GM19372 (cell line): ENCODE measurements at regions not wholly inside any gene's neighbourhood (a gene's known extent, or its start where the extent isn't known, plus 50 kb on each side); places are given as distances from the start of the nearest gene placed in this dataset.

Experiments used
- ATAC-seq: cut with Tn5 transposase; IDR thresholded peaks from one replicate; pipeline ENCODE4 v1.9.1; 2021; ENCODE audit warnings: mild to moderate bottlenecking, low read depth, moderate library complexity; ENCODE audit not compliant: unreplicated experiment

DNA sequence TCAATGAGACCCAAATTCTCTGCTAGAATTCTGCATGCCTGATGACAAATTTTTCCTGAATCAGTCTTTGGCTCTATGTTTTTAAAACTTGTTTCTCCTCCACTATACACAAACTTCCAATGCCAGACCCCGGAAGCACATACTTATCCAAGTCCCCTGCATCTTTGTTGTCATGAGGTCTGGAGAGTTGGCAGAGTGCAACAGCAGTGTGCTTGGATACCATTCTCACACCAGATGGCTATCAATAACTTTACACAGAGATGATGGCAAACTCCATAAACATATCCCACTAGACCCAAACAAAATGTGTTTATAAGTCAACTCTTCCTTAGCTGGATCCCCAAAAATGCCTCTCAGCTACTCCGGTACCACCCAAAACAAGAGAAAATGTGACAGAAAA, 337.7 kb upstream of the TRPC7 start:
- ATAC-seq = no peak

DNA sequence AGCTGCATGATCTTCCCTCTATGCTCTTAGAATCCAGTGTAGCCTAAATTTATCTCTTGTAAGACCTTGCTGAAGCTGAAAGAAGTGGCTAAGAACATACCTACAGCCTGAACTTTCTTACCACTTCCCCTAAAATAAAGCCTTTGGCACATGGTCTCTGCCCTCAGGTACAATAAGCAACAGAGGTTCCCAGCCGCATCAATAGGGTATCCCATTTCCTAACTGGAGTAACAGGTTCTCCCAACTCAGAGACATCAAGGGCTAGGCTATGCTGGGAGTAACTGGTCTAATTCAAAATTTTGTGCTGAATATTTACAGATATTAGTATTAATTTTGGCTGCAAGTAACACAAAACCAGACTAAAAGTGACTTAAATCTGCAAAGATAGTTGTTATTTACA, 335.8 kb upstream of the TRPC7 start:
- ATAC-seq = no peak

DNA sequence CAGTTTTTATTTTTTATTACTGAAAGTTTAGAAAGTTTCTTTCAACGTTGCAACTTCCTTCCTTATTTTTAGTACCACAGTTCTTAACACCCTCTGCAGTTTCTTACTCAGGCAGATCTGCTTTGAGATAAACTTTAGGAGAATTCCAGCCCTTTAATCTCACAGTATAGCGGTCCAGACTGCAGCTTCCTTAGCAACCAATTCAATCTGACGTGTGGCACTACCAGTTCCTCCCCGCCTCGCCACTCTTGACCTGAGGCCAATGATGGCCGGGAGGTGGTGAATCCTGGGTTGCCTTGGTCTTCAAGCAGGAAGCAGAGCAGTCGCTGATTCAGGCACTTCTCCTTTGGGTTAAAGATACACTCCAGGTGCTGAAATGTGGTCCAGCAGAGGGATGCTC, 334.3 kb upstream of the TRPC7 start:
- ATAC-seq = no peak

DNA sequence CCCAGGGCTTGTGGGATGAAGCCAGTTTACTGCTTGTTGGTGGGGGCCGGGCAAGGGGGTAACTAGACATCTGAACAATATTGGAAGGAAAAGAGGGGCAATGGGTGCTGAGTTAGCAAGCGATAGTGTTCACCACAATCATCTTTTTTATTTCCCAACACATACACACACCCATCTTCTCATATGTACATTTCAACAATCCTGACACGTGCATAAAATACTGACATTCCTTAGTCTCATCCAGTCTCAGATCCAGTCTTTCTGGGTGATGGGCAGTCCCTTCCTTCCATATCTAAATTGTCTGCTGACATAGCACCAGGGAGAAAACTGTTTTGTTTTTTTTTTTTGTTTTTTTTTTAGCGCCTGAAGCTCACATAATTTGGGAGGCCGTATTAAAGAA, 333.6 kb upstream of the TRPC7 start:
- ATAC-seq = no peak

DNA sequence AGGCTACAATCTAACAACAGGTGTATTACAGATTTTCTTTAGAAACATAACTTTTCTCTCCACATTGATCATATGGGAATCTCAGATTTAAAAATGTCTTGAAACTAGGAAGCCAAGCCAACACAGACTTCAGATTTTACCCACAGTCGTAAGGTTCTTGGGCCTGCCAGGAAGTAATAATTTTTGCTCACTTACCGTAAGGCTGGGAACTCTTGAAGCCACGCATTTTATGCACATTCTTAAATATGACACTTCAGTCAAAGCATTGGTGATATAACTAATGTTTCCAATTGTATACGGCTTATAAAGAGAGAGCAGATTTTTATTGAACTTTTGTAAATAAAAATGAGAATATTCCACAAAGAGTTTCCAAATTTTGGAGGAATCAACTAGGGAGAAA, 328.9 kb upstream of the TRPC7 start:
- ATAC-seq = no peak

DNA sequence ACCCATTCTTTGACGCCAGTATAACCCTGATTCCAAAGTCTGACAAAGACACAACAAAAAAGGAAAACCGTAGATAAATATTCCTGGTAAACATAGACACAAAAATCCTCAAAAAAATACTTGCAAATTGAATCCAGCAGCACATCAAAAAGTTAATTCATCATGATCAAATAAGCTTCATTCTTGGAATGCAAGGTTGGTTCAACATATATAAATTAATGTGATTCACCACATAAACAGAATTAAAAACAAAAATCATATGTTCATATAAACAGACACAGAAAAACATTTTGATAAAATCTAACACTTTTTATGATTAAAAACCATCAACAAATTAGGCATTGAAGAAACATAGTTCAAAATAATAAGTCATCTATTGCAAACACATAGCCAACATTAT, 324.2 kb upstream of the TRPC7 start:
- ATAC-seq = no peak

DNA sequence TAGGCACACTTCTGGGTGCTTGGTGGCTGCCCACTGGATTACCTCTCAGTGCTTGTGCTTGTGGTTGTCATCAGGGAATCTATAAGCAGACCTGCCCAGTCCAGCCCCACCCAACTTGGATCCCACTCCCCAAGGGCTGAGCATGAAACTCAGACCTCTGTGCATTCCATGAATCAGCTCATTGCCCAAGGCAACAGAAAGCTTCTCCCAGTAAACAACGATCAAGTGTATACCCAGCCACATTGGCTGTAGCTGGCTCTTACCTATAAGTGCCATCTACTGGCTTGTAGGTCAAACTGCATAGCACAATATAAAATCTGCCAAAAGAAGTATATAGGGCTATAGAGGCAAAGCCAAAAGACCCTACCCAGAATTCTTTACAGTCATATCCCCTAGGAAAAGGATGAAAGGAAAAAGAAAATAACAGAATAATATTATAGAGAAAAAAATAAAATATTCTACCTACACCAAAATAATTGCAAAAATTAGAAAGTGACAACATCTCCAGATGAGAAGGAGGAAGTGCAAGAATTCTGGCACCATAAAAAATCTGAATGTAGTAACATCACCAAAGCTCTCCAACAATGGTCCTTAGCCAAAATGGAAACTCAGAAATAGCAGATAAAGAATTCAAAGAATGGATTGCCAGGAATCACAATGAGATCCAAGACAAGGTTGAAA, 321.0 kb upstream of the TRPC7 start:
- ATAC-seq = no peak

DNA sequence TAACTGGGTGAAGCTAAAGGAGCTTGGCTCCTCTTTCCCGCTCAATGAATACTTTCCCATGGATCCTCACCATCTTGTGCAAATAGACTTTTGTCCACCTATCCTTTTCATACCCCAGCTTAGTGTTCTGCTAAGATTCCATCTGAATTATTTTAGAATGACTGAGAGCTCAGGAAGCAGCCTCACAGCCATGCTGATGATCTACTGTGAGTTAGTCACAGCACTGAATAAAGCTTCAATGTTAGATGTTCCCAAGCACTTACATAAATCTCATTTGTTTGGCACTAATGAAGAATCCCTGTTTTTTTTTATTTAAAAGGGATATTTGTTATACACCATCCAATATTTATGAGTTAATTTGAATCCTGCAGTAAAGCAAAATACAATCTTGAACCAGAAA, 317.6 kb upstream of the TRPC7 start:
- ATAC-seq = no peak

DNA sequence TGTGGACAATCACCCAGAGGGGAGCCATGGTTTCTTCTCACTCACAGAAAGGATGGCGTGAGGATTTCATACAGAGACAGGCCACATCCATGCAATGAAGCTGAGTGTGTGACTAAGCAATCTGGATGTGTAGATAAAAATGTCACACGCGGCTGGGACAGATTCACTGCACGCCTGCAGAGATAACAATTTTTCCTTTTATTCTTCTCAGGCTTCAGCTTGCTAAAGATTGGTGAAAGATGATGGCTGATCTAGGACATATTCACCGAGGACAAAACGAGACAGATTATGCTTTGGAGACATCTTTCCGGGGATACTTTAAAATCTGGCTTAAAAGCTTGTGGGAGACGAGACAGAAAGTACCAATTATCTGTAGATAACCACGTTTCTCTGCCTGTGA, 313.9 kb upstream of the TRPC7 start:
- ATAC-seq = no peak

DNA sequence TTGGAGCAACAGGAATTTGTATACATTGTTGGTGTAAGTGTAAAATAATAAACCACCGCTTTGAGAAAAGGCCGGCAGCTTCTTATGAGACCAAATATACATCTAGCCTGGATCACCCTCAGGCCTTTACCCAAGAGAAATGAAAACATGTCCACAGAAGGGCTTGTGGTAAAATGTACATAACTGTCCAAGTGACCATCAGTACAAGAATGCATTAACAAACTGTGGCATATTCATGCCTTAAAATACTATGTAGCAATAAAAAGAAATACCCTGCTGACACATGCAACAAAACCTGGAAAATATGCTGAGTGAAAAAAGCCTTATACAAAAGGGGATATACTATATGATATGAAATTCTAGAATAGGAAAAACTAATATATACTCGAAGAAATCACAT, 311.9 kb upstream of the TRPC7 start:
- no peak for ATAC-seq

DNA sequence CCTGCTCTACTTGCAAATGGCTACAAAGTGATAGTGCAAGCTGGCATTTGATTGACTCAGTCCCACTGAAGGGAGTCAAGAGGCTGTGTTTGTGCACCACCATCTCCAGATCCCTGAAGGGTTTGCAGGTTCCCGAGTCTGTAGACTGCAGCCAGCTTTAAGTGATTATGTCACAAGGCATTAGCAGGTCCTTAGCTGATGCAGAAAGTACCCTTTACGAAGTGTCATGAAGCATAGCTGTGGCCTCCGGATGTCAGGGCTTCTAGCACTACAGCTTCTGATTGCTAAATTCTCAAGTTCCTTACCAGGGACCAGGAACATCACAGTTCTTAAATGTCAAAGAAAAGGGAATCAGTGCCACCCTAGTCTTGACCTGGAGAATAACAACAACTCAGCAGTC, 311.3 kb upstream of the TRPC7 start:
- no peak for ATAC-seq

DNA sequence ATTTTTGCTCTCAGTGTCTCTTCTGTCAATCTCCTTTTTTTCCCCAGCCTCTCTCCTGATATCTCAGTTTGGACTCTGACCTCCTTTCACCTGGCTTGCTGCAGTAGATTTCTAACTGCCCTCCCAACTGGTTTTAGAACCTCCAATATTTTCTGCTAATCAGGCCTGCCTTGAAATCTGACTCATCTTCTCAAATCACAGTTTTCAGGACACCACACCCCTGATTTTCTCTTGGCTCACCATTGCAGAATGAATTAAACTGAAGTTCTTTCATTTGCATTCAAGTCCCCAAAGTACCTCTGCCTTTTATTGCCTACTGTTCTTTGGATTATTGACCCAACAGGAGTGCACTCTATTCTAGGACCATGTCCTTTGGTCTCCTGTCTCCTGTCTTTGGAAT, 310.4 kb upstream of the TRPC7 start:
- no peak for ATAC-seq

DNA sequence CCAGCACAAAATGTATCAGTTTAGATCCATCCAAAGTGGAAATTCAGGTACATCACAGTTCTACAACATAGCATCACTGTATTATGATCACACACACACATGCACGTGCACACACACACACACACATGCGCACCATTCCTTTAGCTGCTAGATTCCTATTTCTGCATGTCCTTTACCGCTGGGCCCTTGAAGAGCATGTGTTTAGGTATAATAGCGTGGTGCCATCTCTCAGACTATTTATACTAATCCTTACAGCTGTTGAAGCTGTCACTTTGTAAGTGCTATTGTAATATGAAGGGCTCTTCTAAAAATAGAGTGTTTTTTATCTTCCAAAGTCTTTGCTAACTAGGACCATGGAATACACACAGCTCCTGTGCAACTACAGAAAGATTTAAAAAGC, 308.8 kb upstream of the TRPC7 start:
- ATAC-seq = no peak

DNA sequence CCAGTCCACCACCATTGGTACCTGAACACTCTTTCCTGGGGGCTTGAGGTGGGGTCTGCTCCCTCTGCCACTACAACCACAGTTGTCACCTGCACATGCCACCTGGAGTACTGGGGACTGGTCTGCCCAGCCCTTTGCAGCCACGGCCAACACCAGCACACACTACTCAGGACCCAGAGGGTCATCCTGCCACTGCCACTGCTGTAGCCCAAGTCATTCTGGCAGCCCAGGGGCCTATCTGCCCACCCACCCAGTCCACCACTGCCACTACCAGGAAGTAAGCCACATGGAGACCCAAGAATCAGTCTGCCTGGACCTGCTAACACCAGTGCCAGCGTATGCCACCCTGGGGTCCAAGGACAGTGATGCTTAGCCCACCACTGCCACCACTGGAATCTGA, 302.4 kb upstream of the TRPC7 start:
- no peak for ATAC-seq

DNA sequence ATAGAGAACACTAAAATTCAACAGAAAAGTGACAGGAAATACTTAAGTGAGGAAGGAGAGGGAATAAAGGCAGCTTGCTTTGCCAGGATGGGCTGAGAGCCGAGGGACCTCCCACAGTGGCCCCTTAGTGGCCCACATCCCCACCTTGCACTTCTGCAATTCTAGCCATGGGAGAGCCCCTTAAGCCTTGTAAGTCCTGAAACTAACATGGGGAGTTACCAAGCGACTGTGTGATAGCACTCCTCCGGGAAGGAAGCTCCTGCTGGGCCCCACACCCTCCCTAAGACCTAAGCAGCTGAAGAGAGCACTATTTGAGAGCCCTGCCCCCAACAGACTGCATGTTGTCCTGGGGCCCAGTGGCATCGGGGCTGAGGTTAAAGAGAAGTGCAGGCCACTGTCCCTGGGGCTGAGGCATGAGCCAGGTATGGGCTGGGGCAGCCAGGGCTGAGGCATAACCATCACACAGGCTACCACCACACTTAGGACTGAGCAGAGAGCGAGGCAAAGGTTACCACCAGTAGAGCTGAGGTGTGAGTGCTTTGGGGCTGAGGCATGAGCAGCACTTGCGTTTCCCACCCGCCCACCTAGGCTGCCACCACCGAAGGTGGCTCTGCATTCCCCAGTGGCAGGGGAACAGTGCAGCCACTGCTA, 301.8 kb upstream of the TRPC7 start:
- ATAC-seq = no peak

DNA sequence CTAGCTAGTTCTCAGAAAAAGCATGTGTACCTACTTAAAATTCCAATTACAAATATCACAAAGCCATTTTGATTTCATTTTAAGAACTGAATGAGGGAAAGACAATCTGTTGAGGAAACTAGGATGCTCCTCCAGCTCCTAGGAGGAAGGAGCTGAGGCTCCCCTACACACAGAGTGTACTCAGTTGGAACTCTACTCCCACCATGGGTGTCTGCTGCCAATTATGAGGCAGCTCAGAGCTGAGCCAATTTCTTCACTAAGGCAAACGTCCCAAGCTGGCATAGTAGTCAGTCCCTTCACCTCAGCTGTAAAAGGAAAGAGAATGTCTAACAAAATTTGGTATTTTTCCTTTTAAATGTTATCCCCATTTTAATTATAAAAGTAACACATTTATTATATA, 300.0 kb upstream of the TRPC7 start:
- no peak for ATAC-seq

DNA sequence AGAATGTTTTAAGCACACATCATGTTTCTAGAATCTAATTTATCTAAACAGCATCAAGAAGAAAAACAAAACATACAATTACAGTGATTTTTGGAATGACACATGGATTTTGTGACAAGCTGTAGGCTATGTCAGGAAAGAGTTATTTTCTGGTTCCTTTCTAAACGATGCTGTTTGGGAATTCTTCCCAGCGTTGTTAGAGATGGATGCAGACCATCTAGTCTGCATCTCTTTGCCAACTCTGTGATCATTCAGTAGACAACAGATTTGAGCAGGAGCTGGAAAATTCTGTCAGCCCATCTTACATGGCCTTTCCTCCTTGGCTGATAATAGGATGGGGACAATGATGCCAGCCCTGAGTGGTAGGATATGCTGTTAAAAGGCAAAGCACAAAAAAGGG, 295.7 kb upstream of the TRPC7 start:
- ATAC-seq = no peak

DNA sequence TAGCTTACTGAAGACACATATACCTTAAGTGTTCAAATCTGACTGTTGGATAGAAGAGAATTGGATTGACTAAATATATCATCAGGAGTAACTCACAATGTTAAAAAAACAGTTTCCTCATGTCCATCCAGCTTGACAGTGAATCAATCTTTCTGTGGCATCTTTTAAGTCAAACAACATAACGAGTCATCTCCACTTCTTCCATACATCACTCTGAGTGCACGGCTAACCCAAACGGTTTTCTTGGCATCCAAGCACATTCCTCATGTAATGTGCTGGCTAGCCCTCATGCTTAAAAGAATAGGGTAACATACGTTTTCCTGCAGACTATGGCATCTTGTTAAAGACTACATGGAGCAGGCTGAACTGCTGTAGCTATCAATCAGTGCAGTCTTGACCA, 291.5 kb upstream of the TRPC7 start:
- ATAC-seq = no peak

DNA sequence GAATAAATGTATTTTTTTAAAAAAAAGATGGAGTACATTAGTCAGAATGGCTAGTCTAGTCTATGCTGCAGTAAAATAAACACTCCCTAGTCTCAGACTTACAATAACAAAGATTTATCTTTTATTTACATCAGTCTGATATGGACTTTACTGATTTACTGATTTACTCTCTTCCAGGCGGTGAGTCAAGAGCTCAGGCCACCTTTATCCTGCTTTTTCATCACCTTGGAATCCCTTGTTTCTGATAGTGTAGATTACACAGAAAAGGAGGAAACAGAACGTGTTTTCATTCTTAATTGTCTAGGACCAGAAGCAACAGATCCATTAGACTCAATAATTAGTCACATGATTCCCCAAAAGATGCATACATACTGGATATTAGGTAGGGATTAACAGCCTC, 290.1 kb upstream of the TRPC7 start:
- no peak for ATAC-seq

DNA sequence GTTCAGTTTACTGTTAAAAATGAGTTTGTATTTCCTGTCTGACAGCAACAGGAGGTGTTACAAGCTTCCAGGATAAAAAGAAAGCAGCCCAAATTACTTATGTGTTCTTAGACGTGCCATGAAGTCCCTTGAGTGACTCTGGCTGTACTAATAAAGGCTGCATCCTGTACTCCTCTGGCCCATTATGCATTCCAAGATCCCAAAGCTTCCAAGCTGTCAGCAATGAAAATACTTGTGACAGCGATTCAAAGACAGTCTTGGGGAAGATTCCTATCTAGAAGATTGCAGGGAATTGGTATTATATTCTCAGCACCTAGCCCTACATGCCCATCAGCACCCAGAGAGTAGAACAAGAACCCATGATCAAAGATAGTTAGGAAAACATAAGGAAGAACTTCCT, 281.6 kb upstream of the TRPC7 start:
- ATAC-seq = no peak

DNA sequence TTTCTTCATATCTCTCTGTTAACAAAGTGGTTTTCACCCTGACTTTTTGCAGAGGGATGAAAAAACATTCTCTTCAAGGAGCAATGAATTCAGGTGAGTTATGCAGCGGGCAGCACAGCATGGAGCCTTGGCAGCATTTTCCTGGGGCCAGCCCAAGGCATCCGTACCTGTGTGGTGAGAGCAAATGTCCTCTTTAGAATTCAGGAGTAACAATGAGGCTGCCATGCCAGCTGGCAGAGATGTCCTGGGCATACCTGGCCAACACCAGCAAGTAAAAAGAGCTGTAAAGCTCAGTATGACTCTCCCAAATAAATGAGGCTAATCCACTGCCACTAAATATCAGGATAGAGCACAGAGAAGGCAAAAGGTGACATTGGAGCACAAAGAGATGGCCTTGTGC, 277.6 kb upstream of the TRPC7 start:
- no peak for ATAC-seq

DNA sequence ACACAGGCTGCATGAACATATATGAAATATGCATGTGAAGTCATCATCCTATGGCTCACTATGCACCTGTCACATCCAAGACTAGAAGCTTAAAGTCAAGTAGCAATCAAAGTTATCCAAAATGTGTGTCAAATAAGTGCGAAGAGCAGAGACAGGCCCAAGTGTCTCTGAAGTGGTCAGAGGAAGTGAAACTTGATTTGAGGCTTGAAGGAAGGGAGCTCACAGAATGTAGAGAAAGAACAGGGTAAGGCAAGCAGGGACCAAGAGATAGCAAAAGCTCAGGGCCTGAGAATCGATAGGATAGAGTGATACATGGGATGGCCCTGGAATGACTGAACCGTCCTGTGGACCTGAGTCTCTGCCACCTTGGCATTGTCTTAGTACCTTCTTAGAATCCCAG, 274.3 kb upstream of the TRPC7 start:
- ATAC-seq = no peak

DNA sequence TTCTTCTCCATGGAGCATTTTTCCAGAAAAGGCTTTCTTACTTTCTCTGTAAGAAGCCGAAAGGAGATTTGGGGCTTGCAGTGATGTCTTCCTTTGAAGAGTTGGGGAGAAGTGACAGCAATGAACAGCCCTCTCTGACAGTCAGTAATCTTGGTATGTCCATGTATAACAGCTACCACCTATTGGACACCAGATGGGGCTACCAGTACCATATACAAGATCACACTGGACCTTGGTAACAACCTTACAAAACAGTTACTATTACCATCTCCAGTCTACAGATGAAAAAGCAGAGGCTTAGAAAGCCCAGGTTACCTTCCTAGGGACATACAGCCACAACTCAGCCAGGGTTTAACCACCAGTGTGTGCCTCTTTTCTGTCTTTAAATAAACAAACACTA, 272.7 kb upstream of the TRPC7 start:
- no peak for ATAC-seq
